SK-N-SH treated with all-trans-retinoic acid at 6 μM for 48 hours (cell line): ENCODE measurements at regions not wholly inside any gene's neighbourhood (a gene's known extent, or its start where the extent isn't known, plus 50 kb on each side); places are given as distances from the start of the nearest gene placed in this dataset.

Source experiments
- ATAC-seq: fragments of 200-7000 bp; cut with Tn5 transposase; 3 replicates; pipeline ENCODE4 v1.9.1; 2020; ENCODE audit warnings: mild to moderate bottlenecking, moderate library complexity
- ARNTL ChIP-seq: fragments of 450-650 bp; formaldehyde crosslinking; IDR thresholded peaks from 2 replicates; pipeline ENCODE4 v1.5.0; 2020; ENCODE audit warnings: low read depth, mild to moderate bottlenecking, moderate library complexity, borderline replicate concordance
- BACH2 ChIP-seq: fragments of 250-450 bp; sonication (Bioruptor Pico); IDR thresholded peaks from 2 replicates; pipeline ENCODE4 v1.9.0; 2021; ENCODE audit warnings: mild to moderate bottlenecking, borderline replicate concordance
- ESRRG ChIP-seq: fragments of 250-450 bp; sonication (Bioruptor Pico); IDR thresholded peaks from 2 replicates; pipeline ENCODE4 v1.6.1; 2021; ENCODE audit warnings: mild to moderate bottlenecking
- GLIS3 ChIP-seq: fragments of 250-450 bp; sonication (Bioruptor Pico); IDR thresholded peaks from 2 replicates; pipeline ENCODE4 v1.5.0; 2020; ENCODE audit warnings: mild to moderate bottlenecking, moderate library complexity
- ISL1 ChIP-seq: fragments of 250-450 bp; sonication (Bioruptor Pico); IDR thresholded peaks from 2 replicates; pipeline ENCODE4 v2.1.2; 2022; ENCODE audit warnings: mild to moderate bottlenecking, moderate library complexity
- OSR1 ChIP-seq: fragments of 250-450 bp; sonication (Bioruptor Pico); IDR thresholded peaks from 2 replicates; pipeline ENCODE4 v1.8.0; 2022; ENCODE audit warnings: moderate library complexity, mild to moderate bottlenecking, inconsistent platforms
- PPARA ChIP-seq: fragments of 250-450 bp; sonication (Bioruptor Pico); IDR thresholded peaks from 2 replicates; pipeline ENCODE4 v1.5.0; 2020; ENCODE audit warnings: mild to moderate bottlenecking, borderline replicate concordance
- RARB ChIP-seq: fragments of 250-450 bp; sonication (Bioruptor Pico); IDR thresholded peaks from 2 replicates; pipeline ENCODE4 v1.8.0; 2021; ENCODE audit warnings: mild to moderate bottlenecking, moderate library complexity
- TCF4 ChIP-seq: fragments of 250-450 bp; sonication (Bioruptor Pico); IDR thresholded peaks from 2 replicates; pipeline ENCODE4 v1.8.0; 2021; ENCODE audit warnings: mild to moderate bottlenecking, moderate library complexity, borderline replicate concordance
- ZC3H10 ChIP-seq: fragments of 250-450 bp; sonication (Bioruptor Pico); IDR thresholded peaks from 2 replicates; pipeline ENCODE4 v1.5.1; 2021; ENCODE audit warnings: mild to moderate bottlenecking, moderate library complexity
- ZFP3 ChIP-seq: fragments of 250-450 bp; sonication (Bioruptor Pico); IDR thresholded peaks from 2 replicates; pipeline ENCODE4 v1.5.0; 2020; ENCODE audit warnings: mild to moderate bottlenecking, moderate library complexity
- ZFP30 ChIP-seq: fragments of 450-650 bp; formaldehyde crosslinking; IDR thresholded peaks from 2 replicates; pipeline ENCODE4 v1.5.0; 2022; ENCODE audit warnings: mild to moderate bottlenecking, moderate library complexity
- ZNF565 ChIP-seq: fragments of 450-650 bp; formaldehyde crosslinking; conservative IDR thresholded peaks from 2 replicates; pipeline ENCODE4 v1.5.0; 2020; ENCODE audit warnings: low read depth, mild to moderate bottlenecking, moderate library complexity
- ZNF70 ChIP-seq: fragments of 450-650 bp; formaldehyde crosslinking; IDR thresholded peaks from 2 replicates; pipeline ENCODE4 v1.5.0; 2020; ENCODE audit warnings: mild to moderate bottlenecking, moderate library complexity
- ZNF8 ChIP-seq: fragments of 450-650 bp; formaldehyde crosslinking; IDR thresholded peaks from 2 replicates; pipeline ENCODE4 v1.5.0; 2020; ENCODE audit warnings: mild to moderate bottlenecking, moderate library complexity
- TF ChIP-seq, protein P1 (sequence below): fragments of 250-450 bp; sonication (Bioruptor Pico); IDR thresholded peaks from 2 replicates; pipeline ENCODE4 v1.5.0; 2020; ENCODE audit warnings: mild to moderate bottlenecking, moderate library complexity
- TF ChIP-seq, protein P2 (sequence below): fragments of 250-450 bp; sonication (Bioruptor Pico); IDR thresholded peaks from 2 replicates; pipeline ENCODE4 v1.5.1; 2021; ENCODE audit warnings: mild to moderate bottlenecking, moderate library complexity
- TF ChIP-seq, protein P3 (sequence below): fragments of 250-450 bp; sonication (Bioruptor Pico); IDR thresholded peaks from 2 replicates; pipeline ENCODE4 v1.8.0; 2020; ENCODE audit warnings: mild to moderate bottlenecking, moderate library complexity, borderline replicate concordance

DNA sequence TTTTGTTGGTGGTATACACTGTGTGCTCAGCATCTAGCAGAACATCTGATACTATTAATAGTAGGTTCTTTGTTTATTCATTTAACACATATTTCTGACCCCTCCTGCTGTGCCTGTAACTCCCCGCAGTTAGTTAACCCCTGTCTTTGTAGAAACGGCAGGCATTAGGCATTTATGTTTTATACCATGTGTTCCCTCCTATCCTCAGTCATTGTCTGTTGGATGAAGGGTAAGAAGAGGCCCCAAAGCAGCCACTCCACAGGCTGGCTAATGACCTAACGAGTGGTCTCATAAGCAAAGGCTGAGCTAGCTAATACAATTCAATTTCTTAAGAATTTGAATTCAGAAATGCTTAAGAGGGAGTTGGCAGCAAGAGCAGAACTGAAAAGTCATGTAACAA, 170.8 kb downstream of the TMX1 start:
- no peak for TF ChIP-seq ZNF8 (CRISPR knock-in tag)
- TF ChIP-seq ISL1 (CRISPR knock-in tag): no peak
- TF ChIP-seq GLIS3 (CRISPR knock-in tag): no peak
- TF ChIP-seq, protein P1, sequence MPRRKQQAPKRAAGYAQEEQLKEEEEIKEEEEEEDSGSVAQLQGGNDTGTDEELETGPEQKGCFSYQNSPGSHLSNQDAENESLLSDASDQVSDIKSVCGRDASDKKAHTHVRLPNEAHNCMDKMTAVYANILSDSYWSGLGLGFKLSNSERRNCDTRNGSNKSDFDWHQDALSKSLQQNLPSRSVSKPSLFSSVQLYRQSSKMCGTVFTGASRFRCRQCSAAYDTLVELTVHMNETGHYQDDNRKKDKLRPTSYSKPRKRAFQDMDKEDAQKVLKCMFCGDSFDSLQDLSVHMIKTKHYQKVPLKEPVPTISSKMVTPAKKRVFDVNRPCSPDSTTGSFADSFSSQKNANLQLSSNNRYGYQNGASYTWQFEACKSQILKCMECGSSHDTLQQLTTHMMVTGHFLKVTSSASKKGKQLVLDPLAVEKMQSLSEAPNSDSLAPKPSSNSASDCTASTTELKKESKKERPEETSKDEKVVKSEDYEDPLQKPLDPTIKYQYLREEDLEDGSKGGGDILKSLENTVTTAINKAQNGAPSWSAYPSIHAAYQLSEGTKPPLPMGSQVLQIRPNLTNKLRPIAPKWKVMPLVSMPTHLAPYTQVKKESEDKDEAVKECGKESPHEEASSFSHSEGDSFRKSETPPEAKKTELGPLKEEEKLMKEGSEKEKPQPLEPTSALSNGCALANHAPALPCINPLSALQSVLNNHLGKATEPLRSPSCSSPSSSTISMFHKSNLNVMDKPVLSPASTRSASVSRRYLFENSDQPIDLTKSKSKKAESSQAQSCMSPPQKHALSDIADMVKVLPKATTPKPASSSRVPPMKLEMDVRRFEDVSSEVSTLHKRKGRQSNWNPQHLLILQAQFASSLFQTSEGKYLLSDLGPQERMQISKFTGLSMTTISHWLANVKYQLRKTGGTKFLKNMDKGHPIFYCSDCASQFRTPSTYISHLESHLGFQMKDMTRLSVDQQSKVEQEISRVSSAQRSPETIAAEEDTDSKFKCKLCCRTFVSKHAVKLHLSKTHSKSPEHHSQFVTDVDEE (CRISPR knock-in tag): no peak
- no peak for TF ChIP-seq ARNTL (CRISPR knock-in tag)
- TF ChIP-seq, protein P2, sequence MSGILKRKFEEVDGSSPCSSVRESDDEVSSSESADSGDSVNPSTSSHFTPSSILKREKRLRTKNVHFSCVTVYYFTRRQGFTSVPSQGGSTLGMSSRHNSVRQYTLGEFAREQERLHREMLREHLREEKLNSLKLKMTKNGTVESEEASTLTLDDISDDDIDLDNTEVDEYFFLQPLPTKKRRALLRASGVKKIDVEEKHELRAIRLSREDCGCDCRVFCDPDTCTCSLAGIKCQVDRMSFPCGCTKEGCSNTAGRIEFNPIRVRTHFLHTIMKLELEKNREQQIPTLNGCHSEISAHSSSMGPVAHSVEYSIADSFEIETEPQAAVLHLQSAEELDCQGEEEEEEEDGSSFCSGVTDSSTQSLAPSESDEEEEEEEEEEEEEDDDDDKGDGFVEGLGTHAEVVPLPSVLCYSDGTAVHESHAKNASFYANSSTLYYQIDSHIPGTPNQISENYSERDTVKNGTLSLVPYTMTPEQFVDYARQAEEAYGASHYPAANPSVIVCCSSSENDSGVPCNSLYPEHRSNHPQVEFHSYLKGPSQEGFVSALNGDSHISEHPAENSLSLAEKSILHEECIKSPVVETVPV (CRISPR knock-in tag): no peak
- TF ChIP-seq TCF4 (CRISPR knock-in tag): no peak
- no peak for TF ChIP-seq ZFP3
- no peak for TF ChIP-seq ESRRG (CRISPR knock-in tag)
- TF ChIP-seq OSR1 (CRISPR knock-in tag): no peak
- TF ChIP-seq BACH2 (CRISPR knock-in tag): no peak
- TF ChIP-seq, protein P3, sequence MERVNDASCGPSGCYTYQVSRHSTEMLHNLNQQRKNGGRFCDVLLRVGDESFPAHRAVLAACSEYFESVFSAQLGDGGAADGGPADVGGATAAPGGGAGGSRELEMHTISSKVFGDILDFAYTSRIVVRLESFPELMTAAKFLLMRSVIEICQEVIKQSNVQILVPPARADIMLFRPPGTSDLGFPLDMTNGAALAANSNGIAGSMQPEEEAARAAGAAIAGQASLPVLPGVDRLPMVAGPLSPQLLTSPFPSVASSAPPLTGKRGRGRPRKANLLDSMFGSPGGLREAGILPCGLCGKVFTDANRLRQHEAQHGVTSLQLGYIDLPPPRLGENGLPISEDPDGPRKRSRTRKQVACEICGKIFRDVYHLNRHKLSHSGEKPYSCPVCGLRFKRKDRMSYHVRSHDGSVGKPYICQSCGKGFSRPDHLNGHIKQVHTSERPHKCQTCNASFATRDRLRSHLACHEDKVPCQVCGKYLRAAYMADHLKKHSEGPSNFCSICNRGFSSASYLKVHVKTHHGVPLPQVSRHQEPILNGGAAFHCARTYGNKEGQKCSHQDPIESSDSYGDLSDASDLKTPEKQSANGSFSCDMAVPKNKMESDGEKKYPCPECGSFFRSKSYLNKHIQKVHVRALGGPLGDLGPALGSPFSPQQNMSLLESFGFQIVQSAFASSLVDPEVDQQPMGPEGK (CRISPR knock-in tag): no peak
- ATAC-seq: no peak

DNA sequence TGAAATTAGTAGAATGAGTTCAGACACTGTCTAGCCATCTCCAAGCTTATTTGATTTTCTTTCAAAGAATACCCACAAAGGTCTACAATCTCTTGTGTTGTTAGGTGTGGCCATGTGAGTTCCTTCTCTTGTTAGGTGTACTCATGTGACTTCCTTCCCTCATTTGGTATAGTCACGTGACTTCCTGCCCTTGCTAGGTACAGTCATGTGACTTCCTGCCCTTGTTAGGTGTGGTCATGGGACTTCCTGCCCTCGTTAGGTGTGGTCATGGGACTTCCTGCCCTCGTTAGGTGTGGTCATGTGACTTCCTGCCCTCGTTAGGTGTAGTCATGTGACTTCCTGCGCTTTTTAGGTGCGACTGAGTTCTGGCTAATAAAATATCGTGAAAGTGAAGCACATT, 179.6 kb downstream of the TMX1 start:
- TF ChIP-seq RARB (CRISPR knock-in tag) (no peak), PPARA (CRISPR knock-in tag) (no peak), ZC3H10 (CRISPR knock-in tag) (no peak), GLIS3 (CRISPR knock-in tag) (no peak), ZNF565 (CRISPR knock-in tag) (no peak), ZFP30 (CRISPR knock-in tag) (no peak)
- TF ChIP-seq, protein P2 (CRISPR knock-in tag): no peak
- TF ChIP-seq, all 23 proteins: peak for 0
- ATAC-seq: no peak

DNA sequence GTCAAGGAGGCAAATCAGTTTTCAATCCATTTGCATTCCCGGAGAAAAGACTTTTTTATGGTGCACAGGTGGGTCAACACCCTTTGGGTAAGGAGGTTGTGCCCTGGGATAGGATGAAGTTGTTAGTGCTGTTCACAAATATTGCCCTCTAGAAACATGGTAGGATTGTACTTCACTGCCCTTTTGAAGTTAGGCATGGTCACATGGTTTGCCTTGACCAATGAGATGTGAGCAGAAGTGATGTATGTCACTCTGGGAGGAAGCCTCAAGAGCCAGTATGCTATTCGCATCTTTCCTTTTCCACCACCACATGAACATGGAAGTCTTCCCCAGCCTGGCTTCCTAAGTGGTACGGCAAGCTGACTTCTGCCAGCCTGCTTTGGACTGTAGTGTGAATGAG, 182.7 kb downstream of the TMX1 start:
- ATAC-seq: no peak
- no peak for TF ChIP-seq GLIS3 (CRISPR knock-in tag)

DNA sequence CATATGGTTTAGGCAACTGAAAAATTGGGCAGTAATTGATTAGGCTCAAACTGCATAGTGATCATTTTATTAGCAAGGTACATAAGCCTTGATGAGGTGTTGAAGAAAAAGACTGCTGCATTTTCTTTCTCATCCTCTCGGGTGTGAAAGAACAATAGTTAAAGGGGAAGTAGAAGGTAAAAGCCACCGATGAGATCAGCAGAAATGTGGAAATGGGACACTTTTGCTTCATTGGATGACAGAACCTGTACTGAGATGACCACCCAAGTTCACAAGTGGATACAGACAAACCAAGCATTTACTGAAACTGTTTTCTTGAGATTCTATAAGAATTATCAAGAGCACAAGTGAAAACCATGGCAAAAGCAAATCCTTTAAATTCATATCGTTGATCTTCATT, 184.0 kb downstream of the TMX1 start:
- TF ChIP-seq, protein P2 (CRISPR knock-in tag): no peak
- TF ChIP-seq PPARA (CRISPR knock-in tag): no peak
- TF ChIP-seq ZC3H10 (CRISPR knock-in tag): no peak
- TF ChIP-seq ZFP3: no peak
- no peak for TF ChIP-seq ZFP30 (CRISPR knock-in tag)
- no peak for TF ChIP-seq ZNF70 (CRISPR knock-in tag)
- no peak for TF ChIP-seq TCF4 (CRISPR knock-in tag)
- ATAC-seq: no peak
